SK-N-SH (cell line): ENCODE measurements at regions not wholly inside any gene's neighbourhood (a gene's known extent, or its start where the extent isn't known, plus 50 kb on each side); places are given as distances from the start of the nearest gene placed in this dataset.

Experiments used
- FOXJ3 ChIP-seq: sonication (generic); formaldehyde crosslinking; IDR thresholded peaks from 2 replicates; pipeline ENCODE4 v1.5.1; 2020; ENCODE audit warnings: mild to moderate bottlenecking, missing genetic modification reagents
- JUND ChIP-seq: IDR thresholded peaks from 2 replicates; pipeline ENCODE4 v1.4.0; 2012
- SIN3A ChIP-seq: IDR thresholded peaks from 2 replicates; pipeline ENCODE4 v1.6.1; 2012; ENCODE audit warnings: low read depth, mild to moderate bottlenecking, low read length, moderate library complexity, borderline replicate concordance
- USF2 ChIP-seq: fragments of 150-350 bp; IDR thresholded peaks from 2 replicates; pipeline ENCODE4 v1.6.1; 2017; ENCODE audit warnings: antibody characterized with exemption, low read length, low read depth, borderline replicate concordance
- ZBTB33 ChIP-seq: IDR thresholded peaks from 2 replicates; pipeline ENCODE4 v1.4.0; 2012; ENCODE audit warnings: low read depth, borderline replicate concordance

GRCh38 chr6:164569509-164569908 lies 739.9 kb downstream of the C6orf118 start:
- TF ChIP-seq JUND (no peak), FOXJ3 (no peak), SIN3A (no peak), USF2 (no peak), ZBTB33 (no peak)
